ENCODE measurements at regions not wholly inside any gene's neighbourhood (a gene's known extent, or its start where the extent isn't known, plus 50 kb on each side); places are given as distances from the start of the nearest gene placed in this dataset.

DNA sequence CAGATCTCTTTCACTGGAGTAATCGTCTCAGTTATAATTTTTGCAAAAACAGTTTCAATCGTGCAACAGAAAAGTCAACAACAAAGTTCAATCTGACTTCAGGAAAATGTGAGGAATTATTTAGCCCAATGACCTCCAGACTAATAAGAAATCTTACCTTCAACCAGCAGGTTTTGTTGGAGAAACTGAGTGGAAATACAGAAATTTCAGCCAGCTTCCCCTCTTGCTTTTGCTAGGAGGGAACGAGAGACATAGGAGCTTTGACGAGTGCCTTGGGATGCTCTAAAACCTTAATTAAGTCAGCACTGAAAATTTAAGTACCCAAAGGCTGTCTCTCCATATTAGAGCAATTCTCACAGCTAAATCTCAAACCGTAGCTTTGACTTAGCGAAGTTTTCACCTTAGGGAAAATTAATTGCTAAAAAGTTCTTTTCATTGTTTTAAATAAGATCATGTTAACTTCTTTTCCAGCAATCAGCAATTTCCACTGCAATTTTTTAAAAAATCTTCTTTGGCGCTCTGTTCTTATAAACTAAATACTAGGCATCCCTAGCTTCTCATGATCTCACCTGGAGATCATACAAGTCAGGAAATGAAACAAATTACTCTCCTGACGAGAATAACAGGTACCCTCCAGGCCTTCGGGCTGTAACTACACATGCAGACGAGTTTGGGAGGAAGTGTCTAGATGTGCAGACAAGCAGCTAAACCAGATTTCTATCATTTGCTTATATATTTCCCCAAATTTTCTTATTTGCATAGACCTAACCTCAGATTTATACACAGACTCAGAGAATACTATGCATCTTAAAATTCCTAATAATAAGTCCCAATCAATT lies 250.2 kb downstream of the FAM43A start:
- DNase-seq: no peak
- in situ Hi-C loops (cut with MboI; ENCODE audit: low sequenced_read_pairs in 4 of 4): no loop called here
- no peaks in the 10 kb centered on the region for H3K9me3 ChIP-seq
- peaks cover 15 to 22% of the 10 kb centered on the region in 2 donors for H3K4me1 ChIP-seq
- H3K36me3 ChIP-seq: no peaks in the 10 kb centered on the region
- ATAC-seq: no peak
- H3K27ac ChIP-seq: no peak overlapping the region
- no peaks in the 10 kb centered on the region for H3K27me3 ChIP-seq
- intact Hi-C loops (cut with DNase I; ENCODE audit: low total_unique reads): no loop called here
- TF ChIP-seq, protein P1, sequence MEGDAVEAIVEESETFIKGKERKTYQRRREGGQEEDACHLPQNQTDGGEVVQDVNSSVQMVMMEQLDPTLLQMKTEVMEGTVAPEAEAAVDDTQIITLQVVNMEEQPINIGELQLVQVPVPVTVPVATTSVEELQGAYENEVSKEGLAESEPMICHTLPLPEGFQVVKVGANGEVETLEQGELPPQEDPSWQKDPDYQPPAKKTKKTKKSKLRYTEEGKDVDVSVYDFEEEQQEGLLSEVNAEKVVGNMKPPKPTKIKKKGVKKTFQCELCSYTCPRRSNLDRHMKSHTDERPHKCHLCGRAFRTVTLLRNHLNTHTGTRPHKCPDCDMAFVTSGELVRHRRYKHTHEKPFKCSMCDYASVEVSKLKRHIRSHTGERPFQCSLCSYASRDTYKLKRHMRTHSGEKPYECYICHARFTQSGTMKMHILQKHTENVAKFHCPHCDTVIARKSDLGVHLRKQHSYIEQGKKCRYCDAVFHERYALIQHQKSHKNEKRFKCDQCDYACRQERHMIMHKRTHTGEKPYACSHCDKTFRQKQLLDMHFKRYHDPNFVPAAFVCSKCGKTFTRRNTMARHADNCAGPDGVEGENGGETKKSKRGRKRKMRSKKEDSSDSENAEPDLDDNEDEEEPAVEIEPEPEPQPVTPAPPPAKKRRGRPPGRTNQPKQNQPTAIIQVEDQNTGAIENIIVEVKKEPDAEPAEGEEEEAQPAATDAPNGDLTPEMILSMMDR (IDR thresholded peaks at IDR 0.05 in 4 of 5, conservative IDR thresholded peaks at IDR 0.05 in 1 of 5): no peak
- TF ChIP-seq POLR2A (IDR thresholded peaks at IDR 0.05): no peak
- no peak overlapping the region for H3K4me3 ChIP-seq

DNA sequence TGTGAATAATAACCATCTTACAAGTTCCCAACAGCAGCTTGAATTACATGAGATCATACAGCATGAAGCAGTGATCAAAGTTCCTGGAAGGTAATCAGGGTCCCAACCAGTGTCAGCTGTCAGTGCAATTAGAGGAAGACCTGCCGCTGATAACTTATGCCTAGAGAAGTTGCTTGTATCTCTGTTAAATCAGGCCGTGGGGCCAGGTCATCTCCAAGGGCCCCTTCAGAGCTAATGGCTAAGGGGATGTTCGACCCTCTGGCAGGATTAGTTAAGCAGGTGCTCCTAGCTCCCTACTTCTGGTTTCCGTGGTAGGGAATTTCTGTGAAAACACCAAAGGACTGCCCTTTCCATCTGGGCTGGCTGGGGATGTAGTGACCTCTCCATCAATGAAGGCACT lies 251.0 kb downstream of the FAM43A start:
- ATAC-seq (no peak), DNase-seq (no peak)
- Histone ChIP-seq H3K4me1 (peaks cover 11 to 14% of the 10 kb centered on the region in 2 donors), H3K27ac (no peak overlapping the region), H3K27me3 (no peaks in the 10 kb centered on the region), H3K36me3 (no peaks in the 10 kb centered on the region), H3K4me3 (no peak overlapping the region), H3K9me3 (no peaks in the 10 kb centered on the region)
- in situ Hi-C loops (cut with MboI; ENCODE audit: low sequenced_read_pairs in 4 of 4) (no loop called here), intact Hi-C loops (cut with DNase I; ENCODE audit: low total_unique reads) (no loop called here)
- TF ChIP-seq, protein P1 (IDR thresholded peaks at IDR 0.05 in 4 of 5, conservative IDR thresholded peaks at IDR 0.05 in 1 of 5): no peak
- TF ChIP-seq POLR2A (IDR thresholded peaks at IDR 0.05): no peak

DNA sequence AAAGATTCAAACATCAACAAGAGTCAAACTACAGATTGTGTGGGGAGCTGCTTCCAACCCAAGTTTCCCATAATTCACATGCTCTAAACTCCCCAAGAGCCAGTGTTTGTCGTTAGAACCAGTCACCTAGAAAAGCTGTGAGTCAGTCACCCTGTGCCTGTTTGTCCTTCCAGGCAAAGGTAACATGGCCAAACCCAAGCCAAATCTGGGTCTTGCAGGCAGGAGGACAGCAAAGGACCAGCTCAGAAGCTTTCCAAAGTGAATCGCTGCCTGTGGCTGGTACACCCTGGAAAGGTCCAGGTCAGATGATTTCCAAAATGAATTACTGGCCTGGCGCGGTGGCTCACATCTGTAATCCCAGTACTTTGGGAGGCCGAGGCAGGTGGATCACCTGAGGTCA lies 251.5 kb downstream of the FAM43A start:
- TF ChIP-seq POLR2A (IDR thresholded peaks at IDR 0.05): no peak
- TF ChIP-seq, protein P1 (IDR thresholded peaks at IDR 0.05 in 4 of 5, conservative IDR thresholded peaks at IDR 0.05 in 1 of 5): no peak
- Histone ChIP-seq H3K27me3 (no peaks in the 10 kb centered on the region), H3K36me3 (no peaks in the 10 kb centered on the region), H3K27ac (no peak overlapping the region), H3K9me3 (no peaks in the 10 kb centered on the region), H3K4me3 (no peak overlapping the region), H3K4me1 (peaks cover 6 to 9% of the 10 kb centered on the region in 2 donors)
- in situ Hi-C loops (cut with MboI; ENCODE audit: low sequenced_read_pairs in 4 of 4) (no loop called here), intact Hi-C loops (cut with DNase I; ENCODE audit: low total_unique reads) (no loop called here)
- no peak for DNase-seq
- no peak for ATAC-seq

DNA sequence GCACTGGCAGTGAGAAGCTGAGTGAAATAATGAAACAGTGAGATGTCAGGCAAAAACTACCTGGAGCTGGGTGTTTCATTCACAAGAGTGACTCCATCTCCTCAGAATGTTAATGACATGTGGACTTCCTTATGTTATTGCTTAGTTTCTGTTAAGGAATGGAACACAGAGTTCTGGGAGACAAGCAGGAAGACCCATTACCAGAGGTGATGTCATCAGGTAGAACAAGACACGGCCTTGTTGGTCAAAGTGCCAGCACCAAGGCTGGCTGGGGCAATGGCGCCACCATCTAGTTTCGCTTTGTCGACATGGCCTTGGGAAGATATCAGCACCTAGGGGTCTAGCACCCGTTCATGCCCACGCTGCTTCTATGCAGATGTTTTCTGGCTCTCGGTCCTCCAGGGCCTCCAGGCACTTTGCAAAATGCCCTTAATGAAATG lies 252.2 kb downstream of the FAM43A start:
- Histone ChIP-seq H3K4me3 (no peak overlapping the region), H3K9me3 (no peaks in the 10 kb centered on the region), H3K27me3 (no peaks in the 10 kb centered on the region), H3K4me1 (peaks cover 4% of the 10 kb centered on the region in 2 donors), H3K36me3 (no peaks in the 10 kb centered on the region), H3K27ac (no peak overlapping the region)
- in situ Hi-C loops (cut with MboI; ENCODE audit: low sequenced_read_pairs in 4 of 4): no loop called here
- TF ChIP-seq, protein P1 (IDR thresholded peaks at IDR 0.05 in 4 of 5, conservative IDR thresholded peaks at IDR 0.05 in 1 of 5): no peak
- TF ChIP-seq POLR2A (IDR thresholded peaks at IDR 0.05): no peak
- DNase-seq (no peak), ATAC-seq (peak in 1 of 2 donors; percentile 42)
- intact Hi-C loops (cut with DNase I; ENCODE audit: low total_unique reads): no loop called here

Measured in gastrocnemius medialis (tissue), 4 donors.